Liver (tissue), 8 donors: ENCODE measurements at regions not wholly inside any gene's neighbourhood (a gene's known extent, or its start where the extent isn't known, plus 50 kb on each side); places are given as distances from the start of the nearest gene placed in this dataset.

Experiments used
- DNase-seq: peaks from one replicate; pipeline ENCODE4 v3.0.0-alpha.2; 2017; ENCODE audit warnings: low spot score
- H3K27ac ChIP-seq, 2 donors: one replicate each; pipeline ENCODE4 v1.7.0; 2013; ENCODE audit warnings: inconsistent platforms in 2 of 2, low read length in 2 of 2, control low read depth in 1 of 2, low read depth in 1 of 2, mild to moderate bottlenecking in 1 of 2
- H3K27me3 ChIP-seq, 4 donors: one replicate each; pipeline versions ENCODE4 v1.6.1 to v1.7.0; 2013; ENCODE audit warnings: low read length in 3 of 4, inconsistent platforms in 1 of 4, mild to moderate bottlenecking in 1 of 4, moderate library complexity in 1 of 4; ENCODE audit not compliant: control insufficient read depth in 4 of 4, insufficient read depth in 4 of 4
- H3K36me3 ChIP-seq, 4 donors: one replicate each; pipeline versions ENCODE4 v1.6.1 to v1.7.0; 2013; ENCODE audit warnings: low read length in 3 of 4, mild to moderate bottlenecking in 3 of 4, low read depth in 1 of 4, moderate library complexity in 1 of 4; ENCODE audit not compliant: control insufficient read depth in 4 of 4, insufficient read depth in 3 of 4
- H3K4me1 ChIP-seq, 4 donors: one replicate each; pipeline versions ENCODE4 v1.6.1 to v1.7.0; 2013; ENCODE audit warnings: low read length in 3 of 4, mild to moderate bottlenecking in 3 of 4, moderate library complexity in 1 of 4; ENCODE audit not compliant: control insufficient read depth in 4 of 4, insufficient read depth in 4 of 4
- H3K4me3 ChIP-seq, 3 donors: one replicate each; pipeline versions ENCODE4 v1.6.1 to v1.7.0; 2013; ENCODE audit warnings: low read length in 3 of 3, control low read depth in 1 of 3, low read depth in 1 of 3, mild to moderate bottlenecking in 1 of 3
- H3K9ac ChIP-seq, 2 donors: one replicate each; pipeline ENCODE4 v1.7.0; 2013; ENCODE audit warnings: low read length in 2 of 2, mild to moderate bottlenecking in 2 of 2, moderate library complexity in 2 of 2, control low read depth in 1 of 2, low read depth in 1 of 2
- H3K9me3 ChIP-seq, 4 donors: one replicate each; pipeline versions ENCODE4 v1.6.1 to v1.7.0; 2013; ENCODE audit warnings: low read length in 3 of 4; ENCODE audit not compliant: control insufficient read depth in 4 of 4
- ATF3 ChIP-seq: IDR thresholded peaks from 2 replicates; pipeline ENCODE4 v1.6.1; 2016; ENCODE audit warnings: antibody characterized with exemption
- CTCF ChIP-seq: fragments of 150-350 bp; IDR thresholded peaks from 2 replicates; pipeline ENCODE4 v1.5.1; 2017; ENCODE audit warnings: improper control_type of control experiment, low read depth, low read length; ENCODE audit not compliant: missing input control
- EGR1 ChIP-seq, 2 donors: IDR thresholded peaks; 2 replicates each; pipeline ENCODE4 v1.6.1; 2016 to 2018; ENCODE audit warnings: antibody characterized with exemption in 2 of 2, low read depth in 2 of 2
- FOXA1 ChIP-seq: IDR thresholded peaks from 2 replicates; pipeline ENCODE4 v1.6.1; 2016; ENCODE audit warnings: antibody characterized with exemption
- FOXA2 ChIP-seq: IDR thresholded peaks from 2 replicates; pipeline ENCODE4 v1.6.1; 2016; ENCODE audit warnings: antibody characterized with exemption
- GABPA ChIP-seq, 2 donors: IDR thresholded peaks in 1 of 2; conservative IDR thresholded peaks in 1 of 2; 2 replicates each; pipeline ENCODE4 v1.6.1; 2016; ENCODE audit warnings: antibody characterized with exemption in 2 of 2, mild to moderate bottlenecking in 1 of 2, moderate library complexity in 1 of 2
- HNF4A ChIP-seq, 2 donors: conservative IDR thresholded peaks; 2 replicates each; pipeline ENCODE4 v1.6.1; 2016; ENCODE audit warnings: antibody characterized with exemption in 2 of 2, mild to moderate bottlenecking in 2 of 2
- HNF4G ChIP-seq: IDR thresholded peaks from 2 replicates; pipeline ENCODE4 v1.6.1; 2016; ENCODE audit warnings: antibody characterized with exemption
- JUND ChIP-seq, 2 donors: IDR thresholded peaks; 2 replicates each; pipeline ENCODE4 v1.6.1; 2016; ENCODE audit warnings: antibody characterized with exemption in 2 of 2
- MAX ChIP-seq: IDR thresholded peaks from 2 replicates; pipeline ENCODE4 v1.6.1; 2016; ENCODE audit warnings: antibody characterized with exemption
- NR2F2 ChIP-seq: IDR thresholded peaks from 2 replicates; pipeline ENCODE4 v1.6.1; 2016; ENCODE audit warnings: antibody characterized with exemption
- RAD21 ChIP-seq, 2 donors: IDR thresholded peaks; 2 replicates each; pipeline ENCODE4 v1.6.1; 2016; ENCODE audit warnings: antibody characterized with exemption in 2 of 2, mild to moderate bottlenecking in 2 of 2
- REST ChIP-seq: IDR thresholded peaks from 2 replicates; pipeline ENCODE4 v1.6.1; 2016; ENCODE audit warnings: antibody characterized with exemption, mild to moderate bottlenecking
- RXRA ChIP-seq, 2 donors: IDR thresholded peaks; 2 replicates each; pipeline ENCODE4 v1.6.1; 2017 to 2018; ENCODE audit warnings: antibody characterized with exemption in 2 of 2, mild to moderate bottlenecking in 1 of 2
- SP1 ChIP-seq: IDR thresholded peaks from 2 replicates; pipeline ENCODE4 v1.6.1; 2018; ENCODE audit warnings: antibody characterized with exemption, mild to moderate bottlenecking
- TAF1 ChIP-seq: conservative IDR thresholded peaks from 2 replicates; pipeline ENCODE4 v1.6.1; 2016; ENCODE audit warnings: antibody characterized with exemption, mild to moderate bottlenecking
- YY1 ChIP-seq: IDR thresholded peaks from 2 replicates; pipeline ENCODE4 v1.6.1; 2016; ENCODE audit warnings: antibody characterized with exemption, mild to moderate bottlenecking
- ZBTB33 ChIP-seq: IDR thresholded peaks from 2 replicates; pipeline ENCODE4 v1.6.1; 2016; ENCODE audit warnings: antibody characterized with exemption
- WGBS: extraction: QIAGEN DNeasy Blood & Tissue Kit; methylation state at CpG from one replicate; pipeline ENCODE4 v1.1.7; 2013; 5-methylcytosine and 5-hydroxymethylcytosine counted together
- donor health status: healthy.
- donor health status: healthy.
- donor health status: healthy.
- donor health status: healthy.
- donor health status: healthy.

GRCh38 chr4:31307029-31307428 lies 586.9 kb downstream of the PCDH7 start:
- 62% methylated on average over 5 of the region's 5 CpGs for WGBS
- no peak overlapping the region for H3K27ac ChIP-seq
- H3K4me3 ChIP-seq: no peak overlapping the region
- no peak for TF ChIP-seq FOXA1
- no peak for TF ChIP-seq TAF1
- no peak for TF ChIP-seq ATF3
- no peak for TF ChIP-seq CTCF
- no peak for TF ChIP-seq REST
- TF ChIP-seq RXRA (IDR thresholded peaks at IDR 0.05): no peak
- TF ChIP-seq NR2F2: no peak
- no peak for TF ChIP-seq SP1
- TF ChIP-seq JUND (IDR thresholded peaks at IDR 0.05): no peak
- no peak for TF ChIP-seq GABPA (IDR thresholded peaks at IDR 0.05 in 1 of 2, conservative IDR thresholded peaks at IDR 0.05 in 1 of 2)
- TF ChIP-seq FOXA2: no peak
- H3K27me3 ChIP-seq: peaks cover 0 to 2% (median 0%) of the 10 kb centered on the region in 4 donors
- H3K9me3 ChIP-seq: no peaks in the 10 kb centered on the region
- H3K4me1 ChIP-seq: no peaks in the 10 kb centered on the region
- H3K36me3 ChIP-seq: no peaks in the 10 kb centered on the region
- no peak for DNase-seq
- no peak overlapping the region for H3K9ac ChIP-seq

- Histone ChIP-seq H3K27ac (no peak overlapping the region), H3K36me3 (no peaks in the 10 kb centered on the region), H3K4me1 (no peaks in the 10 kb centered on the region), H3K9me3 (no peaks in the 10 kb centered on the region), H3K4me3 (no peak overlapping the region), H3K9ac (no peak overlapping the region), H3K27me3 (no peaks in the 10 kb centered on the region)
- no peak for DNase-seq
- no peak for TF ChIP-seq ATF3
- TF ChIP-seq FOXA2: no peak
- no peak for TF ChIP-seq YY1
- TF ChIP-seq MAX: no peak
- no peak for TF ChIP-seq CTCF
- TF ChIP-seq FOXA1: no peak
- TF ChIP-seq ZBTB33: no peak
- TF ChIP-seq SP1: no peak
- no peak for TF ChIP-seq HNF4G
- no peak for TF ChIP-seq JUND (IDR thresholded peaks at IDR 0.05)
- no peak for TF ChIP-seq NR2F2
- TF ChIP-seq RXRA (IDR thresholded peaks at IDR 0.05): no peak
- TF ChIP-seq HNF4A (conservative IDR thresholded peaks at IDR 0.05): no peak
- TF ChIP-seq EGR1 (IDR thresholded peaks at IDR 0.05; ENCODE audit: low read depth in 2 of 2): no peak
- no peak for TF ChIP-seq RAD21 (IDR thresholded peaks at IDR 0.05)
These were observed 604.6 kb downstream of the PCDH7 start for GRCh38 chr4:31324814-31325213.
